ENCODE measurements at regions not wholly inside any gene's neighbourhood (a gene's known extent, or its start where the extent isn't known, plus 50 kb on each side); places are given as distances from the start of the nearest gene placed in this dataset.

DNA sequence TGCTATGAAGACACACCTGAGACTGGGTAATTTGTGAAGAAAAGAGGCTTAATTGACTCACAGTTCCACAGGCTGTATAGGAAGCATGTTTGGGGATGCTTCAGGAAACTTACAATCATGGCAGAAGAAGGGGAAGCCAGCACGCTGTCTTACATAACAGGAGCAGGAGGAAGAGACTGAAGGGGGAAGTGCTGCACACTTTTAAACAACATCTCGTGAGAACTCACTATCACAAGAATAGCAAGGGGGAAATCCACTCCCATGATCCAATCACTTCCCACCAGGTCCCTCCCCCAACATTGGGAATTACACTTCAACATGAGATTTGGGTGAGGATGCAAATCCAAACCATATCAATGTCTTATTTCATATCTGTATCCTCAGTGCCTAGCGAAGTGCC, 307.2 kb downstream of the ATP23 start:
- TF ChIP-seq, protein P1, sequence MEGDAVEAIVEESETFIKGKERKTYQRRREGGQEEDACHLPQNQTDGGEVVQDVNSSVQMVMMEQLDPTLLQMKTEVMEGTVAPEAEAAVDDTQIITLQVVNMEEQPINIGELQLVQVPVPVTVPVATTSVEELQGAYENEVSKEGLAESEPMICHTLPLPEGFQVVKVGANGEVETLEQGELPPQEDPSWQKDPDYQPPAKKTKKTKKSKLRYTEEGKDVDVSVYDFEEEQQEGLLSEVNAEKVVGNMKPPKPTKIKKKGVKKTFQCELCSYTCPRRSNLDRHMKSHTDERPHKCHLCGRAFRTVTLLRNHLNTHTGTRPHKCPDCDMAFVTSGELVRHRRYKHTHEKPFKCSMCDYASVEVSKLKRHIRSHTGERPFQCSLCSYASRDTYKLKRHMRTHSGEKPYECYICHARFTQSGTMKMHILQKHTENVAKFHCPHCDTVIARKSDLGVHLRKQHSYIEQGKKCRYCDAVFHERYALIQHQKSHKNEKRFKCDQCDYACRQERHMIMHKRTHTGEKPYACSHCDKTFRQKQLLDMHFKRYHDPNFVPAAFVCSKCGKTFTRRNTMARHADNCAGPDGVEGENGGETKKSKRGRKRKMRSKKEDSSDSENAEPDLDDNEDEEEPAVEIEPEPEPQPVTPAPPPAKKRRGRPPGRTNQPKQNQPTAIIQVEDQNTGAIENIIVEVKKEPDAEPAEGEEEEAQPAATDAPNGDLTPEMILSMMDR (IDR thresholded peaks at IDR 0.05) = no peak
- TF ChIP-seq POLR2A (IDR thresholded peaks at IDR 0.05) (no peak), POLR2AphosphoS5 (IDR thresholded peaks at IDR 0.05) (no peak), EP300 (IDR thresholded peaks at IDR 0.05) (no peak)

All from gastroesophageal sphincter (tissue), 3 donors.